GM12875 (cell line): ENCODE measurements at regions not wholly inside any gene's neighbourhood (a gene's known extent, or its start where the extent isn't known, plus 50 kb on each side); places are given as distances from the start of the nearest gene placed in this dataset.

Experiments
- H3K4me3 ChIP-seq: one replicate; pipeline ENCODE4 v1.5.1; 2011; ENCODE audit warnings: low read depth, low read length, control low read depth
- CTCF ChIP-seq: IDR thresholded peaks from 2 replicates; pipeline ENCODE4 v1.5.1; 2011; ENCODE audit warnings: low read depth, mild to moderate bottlenecking, control low read depth, inconsistent platforms, low read length, moderate library complexity, borderline replicate concordance; ENCODE audit not compliant: insufficient read depth

DNA sequence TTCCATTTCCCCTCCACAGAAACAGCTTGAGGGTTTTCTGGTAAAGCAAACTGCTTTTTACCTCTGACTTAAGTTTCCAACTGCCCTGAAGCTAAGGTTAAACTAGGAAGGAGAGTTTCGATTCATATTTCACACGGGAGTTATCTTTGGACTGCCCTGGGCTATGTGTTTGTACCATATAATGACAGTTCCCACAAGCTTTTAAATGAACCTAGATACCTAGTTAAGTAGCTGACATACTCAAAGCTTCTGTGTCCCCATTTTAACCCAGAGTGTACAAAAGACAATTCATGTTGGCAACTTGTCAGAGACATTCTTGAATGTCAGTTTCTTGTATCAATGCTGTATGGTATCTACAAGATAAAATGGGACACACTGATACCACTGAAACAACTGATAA, 1296.6 kb upstream of the IGFBP7 start:
- no peak for TF ChIP-seq CTCF
- no peak overlapping the region for H3K4me3 ChIP-seq

- no peak for TF ChIP-seq CTCF
- no peak overlapping the region for H3K4me3 ChIP-seq
Measured at GRCh38 chr4:58368221-58368620, 1258.0 kb upstream of the IGFBP7 start.

DNA sequence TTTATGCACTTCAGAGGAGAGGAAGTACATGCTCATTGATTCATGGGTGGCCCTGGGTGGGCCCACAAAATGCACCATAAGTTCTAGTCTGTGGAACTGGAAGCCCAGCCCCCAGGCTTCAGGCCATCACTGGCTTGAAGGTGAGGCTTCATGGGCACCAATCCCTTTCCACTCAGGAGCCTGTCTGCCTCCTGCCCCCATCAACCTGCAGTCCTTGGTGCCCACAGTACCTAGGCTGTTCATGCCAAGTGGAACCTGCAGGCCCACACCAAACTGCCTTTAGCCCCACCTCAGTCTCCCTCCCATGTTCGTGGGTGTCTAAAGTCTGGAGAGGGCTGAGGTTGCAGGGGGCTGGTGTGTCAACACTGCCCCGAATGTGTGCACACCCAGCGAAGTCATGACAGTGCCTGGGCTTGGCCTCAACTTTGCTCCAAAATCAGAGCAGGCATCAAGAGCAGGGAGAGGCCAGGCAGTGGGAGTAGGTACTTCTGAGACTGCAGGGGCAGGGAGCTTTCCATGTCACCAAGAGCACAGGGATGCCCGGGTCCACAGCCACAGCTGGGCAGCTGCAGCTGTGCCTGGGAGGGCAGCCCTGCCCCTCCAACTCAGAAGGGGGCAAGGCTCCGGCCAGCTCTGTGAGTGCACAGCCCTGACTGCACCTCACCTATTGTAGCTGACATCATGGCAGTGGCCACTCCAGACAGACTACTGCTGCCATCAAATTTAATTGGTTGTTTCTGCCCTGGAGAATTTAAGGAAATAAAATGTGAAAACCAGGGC, 1250.4 kb upstream of the IGFBP7 start:
- no peak overlapping the region for H3K4me3 ChIP-seq
- TF ChIP-seq CTCF, result no peak

GRCh38 chr4:58359590-58359989, 1249.4 kb upstream of the IGFBP7 start:
- no peak for TF ChIP-seq CTCF
- no peak overlapping the region for H3K4me3 ChIP-seq

- H3K4me3 ChIP-seq, result no peak overlapping the region
- no peak for TF ChIP-seq CTCF
Measured at GRCh38 chr4:58357947-58358346, 1247.8 kb upstream of the IGFBP7 start.

- no peak for TF ChIP-seq CTCF
- no peak overlapping the region for H3K4me3 ChIP-seq
Measured at GRCh38 chr4:58325070-58325469, 1214.9 kb upstream of the IGFBP7 start.

DNA sequence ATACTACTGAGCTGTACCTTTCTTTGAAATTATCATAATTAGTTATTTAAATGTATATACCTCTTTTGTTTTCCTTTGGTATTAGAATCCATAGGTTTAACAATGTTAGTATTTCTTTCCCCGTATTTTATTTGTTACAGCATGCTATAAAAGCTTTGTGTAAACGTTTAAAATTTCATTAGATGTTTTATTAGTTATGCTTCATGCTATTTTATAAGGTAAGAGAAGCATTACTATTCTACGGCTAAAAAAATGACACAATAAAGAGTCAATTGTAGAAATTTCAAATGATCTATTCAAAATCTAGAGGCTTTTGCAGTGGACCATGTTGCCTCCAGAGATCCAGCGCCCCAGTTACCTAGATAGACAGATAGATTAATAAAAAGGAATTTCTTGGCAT, 1203.3 kb upstream of the IGFBP7 start:
- TF ChIP-seq CTCF, result no peak
- H3K4me3 ChIP-seq, result no peak overlapping the region
